ENCODE measurements at regions not wholly inside any gene's neighbourhood (a gene's known extent, or its start where the extent isn't known, plus 50 kb on each side); places are given as distances from the start of the nearest gene placed in this dataset.

DNA sequence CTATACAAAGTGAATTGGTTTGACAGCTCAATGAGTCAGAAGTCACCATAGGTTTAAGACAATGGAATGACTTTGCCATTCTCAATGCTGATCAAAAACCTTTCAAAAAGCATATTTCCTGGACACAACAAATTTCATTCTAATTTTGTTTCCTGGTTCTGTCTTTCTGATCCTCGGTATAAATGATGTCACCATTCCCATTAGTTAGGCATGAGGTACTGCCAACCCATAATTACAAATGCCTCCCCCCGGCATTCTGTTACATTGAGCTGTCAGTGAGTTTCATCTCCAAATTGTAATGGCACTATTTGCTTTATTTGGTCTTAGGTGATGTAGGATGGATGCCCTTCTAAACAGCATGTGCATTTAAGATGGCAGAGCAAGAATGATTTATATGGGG, 81.7 kb upstream of the NFE2L3 start:
- Histone ChIP-seq H3K36me3 (ENCODE audit: insufficient read depth, low read length) (no peaks in the 10 kb centered on the region), H3K4me2 (ENCODE audit: low read length) (no peak overlapping the region), H3K79me2 (replicated peaks; ENCODE audit: insufficient read depth, low read length) (no peaks in the 10 kb centered on the region), H3K4me3 (ENCODE audit: low read length) (no peak overlapping the region), H3K9me2 (ENCODE audit: insufficient read depth, low read length) (no peaks in the 10 kb centered on the region), H3K27me3 (ENCODE audit: insufficient read depth, low read depth, low read length) (no peaks in the 10 kb centered on the region), H2AFZ (ENCODE audit: low read depth, low read length) (no peak overlapping the region), H3K27ac (ENCODE audit: low read length) (no peak overlapping the region), H3K9me3 (ENCODE audit: low read length) (no peaks in the 10 kb centered on the region), H3F3A (ENCODE audit: insufficient read depth, low read length, poor library complexity, severe bottlenecking) (no peaks in the 10 kb centered on the region), H3K9ac (ENCODE audit: low read length) (no peak overlapping the region), H4K20me1 (ENCODE audit: insufficient read depth) (no peaks in the 10 kb centered on the region)
- TF ChIP-seq, protein P1, sequence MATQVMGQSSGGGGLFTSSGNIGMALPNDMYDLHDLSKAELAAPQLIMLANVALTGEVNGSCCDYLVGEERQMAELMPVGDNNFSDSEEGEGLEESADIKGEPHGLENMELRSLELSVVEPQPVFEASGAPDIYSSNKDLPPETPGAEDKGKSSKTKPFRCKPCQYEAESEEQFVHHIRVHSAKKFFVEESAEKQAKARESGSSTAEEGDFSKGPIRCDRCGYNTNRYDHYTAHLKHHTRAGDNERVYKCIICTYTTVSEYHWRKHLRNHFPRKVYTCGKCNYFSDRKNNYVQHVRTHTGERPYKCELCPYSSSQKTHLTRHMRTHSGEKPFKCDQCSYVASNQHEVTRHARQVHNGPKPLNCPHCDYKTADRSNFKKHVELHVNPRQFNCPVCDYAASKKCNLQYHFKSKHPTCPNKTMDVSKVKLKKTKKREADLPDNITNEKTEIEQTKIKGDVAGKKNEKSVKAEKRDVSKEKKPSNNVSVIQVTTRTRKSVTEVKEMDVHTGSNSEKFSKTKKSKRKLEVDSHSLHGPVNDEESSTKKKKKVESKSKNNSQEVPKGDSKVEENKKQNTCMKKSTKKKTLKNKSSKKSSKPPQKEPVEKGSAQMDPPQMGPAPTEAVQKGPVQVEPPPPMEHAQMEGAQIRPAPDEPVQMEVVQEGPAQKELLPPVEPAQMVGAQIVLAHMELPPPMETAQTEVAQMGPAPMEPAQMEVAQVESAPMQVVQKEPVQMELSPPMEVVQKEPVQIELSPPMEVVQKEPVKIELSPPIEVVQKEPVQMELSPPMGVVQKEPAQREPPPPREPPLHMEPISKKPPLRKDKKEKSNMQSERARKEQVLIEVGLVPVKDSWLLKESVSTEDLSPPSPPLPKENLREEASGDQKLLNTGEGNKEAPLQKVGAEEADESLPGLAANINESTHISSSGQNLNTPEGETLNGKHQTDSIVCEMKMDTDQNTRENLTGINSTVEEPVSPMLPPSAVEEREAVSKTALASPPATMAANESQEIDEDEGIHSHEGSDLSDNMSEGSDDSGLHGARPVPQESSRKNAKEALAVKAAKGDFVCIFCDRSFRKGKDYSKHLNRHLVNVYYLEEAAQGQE (IDR thresholded peaks at IDR 0.05; ENCODE audit: borderline replicate concordance), result no peak
- TF ChIP-seq TAF1 (IDR thresholded peaks at IDR 0.05; ENCODE audit: low read depth), result no peak
- TF ChIP-seq EZH2 (IDR thresholded peaks at IDR 0.05; ENCODE audit: borderline replicate concordance, insufficient read depth, low read length, poor library complexity, severe bottlenecking), result no peak
- no peak for TF ChIP-seq RAD21 (conservative IDR thresholded peaks at IDR 0.05)
- TF ChIP-seq, protein P2, sequence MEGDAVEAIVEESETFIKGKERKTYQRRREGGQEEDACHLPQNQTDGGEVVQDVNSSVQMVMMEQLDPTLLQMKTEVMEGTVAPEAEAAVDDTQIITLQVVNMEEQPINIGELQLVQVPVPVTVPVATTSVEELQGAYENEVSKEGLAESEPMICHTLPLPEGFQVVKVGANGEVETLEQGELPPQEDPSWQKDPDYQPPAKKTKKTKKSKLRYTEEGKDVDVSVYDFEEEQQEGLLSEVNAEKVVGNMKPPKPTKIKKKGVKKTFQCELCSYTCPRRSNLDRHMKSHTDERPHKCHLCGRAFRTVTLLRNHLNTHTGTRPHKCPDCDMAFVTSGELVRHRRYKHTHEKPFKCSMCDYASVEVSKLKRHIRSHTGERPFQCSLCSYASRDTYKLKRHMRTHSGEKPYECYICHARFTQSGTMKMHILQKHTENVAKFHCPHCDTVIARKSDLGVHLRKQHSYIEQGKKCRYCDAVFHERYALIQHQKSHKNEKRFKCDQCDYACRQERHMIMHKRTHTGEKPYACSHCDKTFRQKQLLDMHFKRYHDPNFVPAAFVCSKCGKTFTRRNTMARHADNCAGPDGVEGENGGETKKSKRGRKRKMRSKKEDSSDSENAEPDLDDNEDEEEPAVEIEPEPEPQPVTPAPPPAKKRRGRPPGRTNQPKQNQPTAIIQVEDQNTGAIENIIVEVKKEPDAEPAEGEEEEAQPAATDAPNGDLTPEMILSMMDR (IDR thresholded peaks at IDR 0.05; ENCODE audit: poor library complexity, severe bottlenecking), result no peak
- no peak for TF ChIP-seq EP300 (conservative IDR thresholded peaks at IDR 0.05; ENCODE audit: poor library complexity, severe bottlenecking)
- TF ChIP-seq SMC3 (conservative IDR thresholded peaks at IDR 0.05; ENCODE audit: poor library complexity), result no peak
- TF ChIP-seq POLR2AphosphoS5 (IDR thresholded peaks at IDR 0.05), result no peak
- TF ChIP-seq MXI1 (conservative IDR thresholded peaks at IDR 0.05; ENCODE audit: poor library complexity, severe bottlenecking), result no peak

DNA sequence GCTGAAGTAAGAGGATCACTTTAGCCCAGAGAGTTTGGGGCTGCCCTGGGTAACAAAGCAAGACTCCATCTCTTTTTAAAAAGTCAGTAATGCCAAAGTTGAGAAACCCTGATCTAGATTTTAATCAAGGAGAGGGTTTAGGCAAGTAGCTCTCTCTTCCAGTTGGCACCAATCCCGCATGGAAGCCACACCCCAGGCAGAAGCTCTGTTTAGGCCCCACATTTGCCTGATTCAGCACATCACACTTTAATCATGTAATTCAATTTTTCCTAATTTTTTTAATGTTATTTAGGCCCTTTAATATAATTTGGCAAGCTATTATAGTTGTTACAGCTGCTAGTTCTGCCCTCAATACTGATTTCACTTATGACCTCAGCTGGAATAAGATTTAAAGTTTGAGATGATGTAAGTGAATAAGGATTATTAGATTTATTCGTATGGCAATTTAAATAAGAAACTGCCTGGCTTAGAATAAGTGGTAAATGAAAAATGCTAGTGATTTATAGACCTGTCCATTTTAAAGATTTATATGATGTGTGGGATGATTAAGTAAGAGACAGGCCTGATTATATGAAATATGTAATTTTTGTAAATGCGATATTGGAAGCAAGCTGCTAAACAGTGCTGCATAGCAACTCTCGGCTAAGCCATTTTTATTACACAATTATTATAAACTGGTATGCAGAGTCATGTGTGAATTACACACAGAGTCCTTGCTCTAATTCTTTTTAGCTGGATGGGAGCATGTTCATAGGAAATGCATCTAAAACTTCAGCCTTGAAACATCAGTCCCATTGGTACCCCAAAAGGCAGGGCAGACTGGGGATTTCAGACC, 80.2 kb upstream of the NFE2L3 start:
- no peaks in the 10 kb centered on the region for H3K79me2 ChIP-seq (replicated peaks; ENCODE audit: insufficient read depth, low read length)

More for the DNA sequence above, 80.2 kb upstream of the NFE2L3 start:
- H2AFZ ChIP-seq (ENCODE audit: low read depth, low read length), result no peak overlapping the region
- H3F3A ChIP-seq (ENCODE audit: insufficient read depth, low read length, poor library complexity, severe bottlenecking), result no peaks in the 10 kb centered on the region
- no peaks in the 10 kb centered on the region for H3K27me3 ChIP-seq (ENCODE audit: insufficient read depth, low read depth, low read length)
- H4K20me1 ChIP-seq (ENCODE audit: insufficient read depth), result no peaks in the 10 kb centered on the region
- no peak overlapping the region for H3K4me2 ChIP-seq (ENCODE audit: low read length)
- H3K9me2 ChIP-seq (ENCODE audit: insufficient read depth, low read length), result no peaks in the 10 kb centered on the region
- no peak overlapping the region for H3K9ac ChIP-seq (ENCODE audit: low read length)
- H3K4me3 ChIP-seq (ENCODE audit: low read length), result no peak overlapping the region
- no peak for TF ChIP-seq SMC3 (conservative IDR thresholded peaks at IDR 0.05; ENCODE audit: poor library complexity)
- no peak for TF ChIP-seq TAF1 (IDR thresholded peaks at IDR 0.05; ENCODE audit: low read depth)
- TF ChIP-seq, protein P1 (IDR thresholded peaks at IDR 0.05; ENCODE audit: borderline replicate concordance), result no peak
- no peak for TF ChIP-seq EZH2 (IDR thresholded peaks at IDR 0.05; ENCODE audit: borderline replicate concordance, insufficient read depth, low read length, poor library complexity, severe bottlenecking)
- no peak for TF ChIP-seq RAD21 (conservative IDR thresholded peaks at IDR 0.05)
- no peak for TF ChIP-seq MXI1 (conservative IDR thresholded peaks at IDR 0.05; ENCODE audit: poor library complexity, severe bottlenecking)
- TF ChIP-seq EP300 (conservative IDR thresholded peaks at IDR 0.05; ENCODE audit: poor library complexity, severe bottlenecking), result no peak
- no peak for TF ChIP-seq POLR2AphosphoS5 (IDR thresholded peaks at IDR 0.05)
- TF ChIP-seq, protein P2 (IDR thresholded peaks at IDR 0.05; ENCODE audit: poor library complexity, severe bottlenecking), result no peak
- no peaks in the 10 kb centered on the region for H3K36me3 ChIP-seq (ENCODE audit: insufficient read depth, low read length)
- H3K9me3 ChIP-seq (ENCODE audit: low read length), result no peaks in the 10 kb centered on the region
- H3K27ac ChIP-seq (ENCODE audit: low read length), result no peak overlapping the region

Data from neural cell (in vitro differentiated cells).